HepG2 (cell line): ENCODE measurements at regions not wholly inside any gene's neighbourhood (a gene's known extent, or its start where the extent isn't known, plus 50 kb on each side); places are given as distances from the start of the nearest gene placed in this dataset.

ENCODE experiments used
- CEBPB ChIP-seq: IDR thresholded peaks from 2 replicates; pipeline ENCODE4 v1.6.1; 2011; ENCODE audit warnings: low read depth, low read length, improper control_type of control experiment, borderline replicate concordance
- CENPX ChIP-seq: sonication (generic); formaldehyde crosslinking; IDR thresholded peaks from 2 replicates; pipeline ENCODE4 v1.9.0; 2021; ENCODE audit warnings: mild to moderate bottlenecking, missing genetic modification reagents, moderate library complexity
- GLI4 ChIP-seq: sonication (generic); formaldehyde crosslinking; IDR thresholded peaks from 2 replicates; pipeline ENCODE4 v1.5.1; 2020; ENCODE audit warnings: missing genetic modification reagents, mild to moderate bottlenecking, moderate library complexity, borderline replicate concordance
- KLF12 ChIP-seq: sonication (generic); formaldehyde crosslinking; IDR thresholded peaks from 2 replicates; pipeline ENCODE4 v1.4.0; 2020; ENCODE audit warnings: missing genetic modification reagents, borderline replicate concordance
- RFX1 ChIP-seq: fragments of 450-650 bp; IDR thresholded peaks from 2 replicates; pipeline ENCODE4 v1.6.1; 2017
- SIN3A ChIP-seq: IDR thresholded peaks from 2 replicates; pipeline ENCODE4 v1.6.1; 2011; ENCODE audit warnings: low read depth, mild to moderate bottlenecking, control low read depth, low read length, borderline replicate concordance
- YY1 ChIP-seq: IDR thresholded peaks from 2 replicates; pipeline ENCODE4 v1.6.1; 2011; ENCODE audit warnings: low read length, low read depth, moderate library complexity, mild to moderate bottlenecking; ENCODE audit not compliant: insufficient read depth, insufficient replicate concordance
- TF ChIP-seq, protein P1 (sequence below): sonication (generic); formaldehyde crosslinking; IDR thresholded peaks from 2 replicates; pipeline ENCODE4 v1.5.0; 2020; ENCODE audit warnings: mild to moderate bottlenecking, missing genetic modification reagents, moderate library complexity
- TF ChIP-seq, protein P2 (sequence below): IDR thresholded peaks from 2 replicates; pipeline ENCODE4 v1.6.1; 2018; ENCODE audit warnings: missing genetic modification reagents
- TF ChIP-seq, protein P3 (sequence below): sonication (generic); formaldehyde crosslinking; IDR thresholded peaks from 2 replicates; pipeline ENCODE4 v1.8.0; 2022; ENCODE audit warnings: mild to moderate bottlenecking, missing genetic modification reagents, borderline replicate concordance
- TF ChIP-seq, protein P4 (sequence below): sonication (generic); formaldehyde crosslinking; IDR thresholded peaks from 2 replicates; pipeline ENCODE4 v1.8.1; 2023; ENCODE audit warnings: missing genetic modification reagents, inconsistent platforms, borderline replicate concordance
- TF ChIP-seq, protein P5 (sequence below), 2 experiments: sonication (generic) in 1 of 2; formaldehyde crosslinking in 1 of 2; IDR thresholded peaks; 2 replicates each; pipeline versions ENCODE4 v1.4.0 to v1.6.1; 2018 to 2020; ENCODE audit warnings: missing genetic modification reagents in 2 of 2, borderline replicate concordance in 1 of 2, low read depth in 1 of 2, mild to moderate bottlenecking in 1 of 2, missing biosample characterization in 1 of 2

DNA sequence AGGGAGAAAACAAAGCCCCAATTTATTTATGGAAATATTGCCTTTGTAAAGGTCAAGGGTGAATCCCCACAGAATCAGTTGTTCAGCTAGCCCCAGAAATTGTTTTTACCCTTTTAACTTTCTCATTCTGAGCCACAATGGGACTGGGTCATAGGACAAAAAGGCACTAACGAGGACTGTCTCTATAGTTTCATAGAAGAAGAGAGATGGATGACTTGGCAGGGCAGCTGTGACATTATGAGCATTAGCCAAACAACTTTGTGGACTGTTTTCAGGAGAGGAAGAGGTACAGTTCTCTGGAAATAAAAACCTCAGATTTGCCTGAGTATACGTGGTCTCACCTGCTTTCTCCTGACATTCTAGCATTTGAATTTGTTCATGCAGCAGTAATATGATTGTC is 1155.8 kb upstream of the CHAC2 start:
- TF ChIP-seq CENPX (CRISPR knock-in tag) (no peak), CEBPB (no peak), SIN3A (no peak), GLI4 (CRISPR knock-in tag) (no peak), KLF12 (CRISPR knock-in tag) (no peak), YY1 (no peak), RFX1 (no peak)
- TF ChIP-seq, protein P1, sequence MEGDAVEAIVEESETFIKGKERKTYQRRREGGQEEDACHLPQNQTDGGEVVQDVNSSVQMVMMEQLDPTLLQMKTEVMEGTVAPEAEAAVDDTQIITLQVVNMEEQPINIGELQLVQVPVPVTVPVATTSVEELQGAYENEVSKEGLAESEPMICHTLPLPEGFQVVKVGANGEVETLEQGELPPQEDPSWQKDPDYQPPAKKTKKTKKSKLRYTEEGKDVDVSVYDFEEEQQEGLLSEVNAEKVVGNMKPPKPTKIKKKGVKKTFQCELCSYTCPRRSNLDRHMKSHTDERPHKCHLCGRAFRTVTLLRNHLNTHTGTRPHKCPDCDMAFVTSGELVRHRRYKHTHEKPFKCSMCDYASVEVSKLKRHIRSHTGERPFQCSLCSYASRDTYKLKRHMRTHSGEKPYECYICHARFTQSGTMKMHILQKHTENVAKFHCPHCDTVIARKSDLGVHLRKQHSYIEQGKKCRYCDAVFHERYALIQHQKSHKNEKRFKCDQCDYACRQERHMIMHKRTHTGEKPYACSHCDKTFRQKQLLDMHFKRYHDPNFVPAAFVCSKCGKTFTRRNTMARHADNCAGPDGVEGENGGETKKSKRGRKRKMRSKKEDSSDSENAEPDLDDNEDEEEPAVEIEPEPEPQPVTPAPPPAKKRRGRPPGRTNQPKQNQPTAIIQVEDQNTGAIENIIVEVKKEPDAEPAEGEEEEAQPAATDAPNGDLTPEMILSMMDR (CRISPR knock-in tag), result no peak
- TF ChIP-seq, protein P2, sequence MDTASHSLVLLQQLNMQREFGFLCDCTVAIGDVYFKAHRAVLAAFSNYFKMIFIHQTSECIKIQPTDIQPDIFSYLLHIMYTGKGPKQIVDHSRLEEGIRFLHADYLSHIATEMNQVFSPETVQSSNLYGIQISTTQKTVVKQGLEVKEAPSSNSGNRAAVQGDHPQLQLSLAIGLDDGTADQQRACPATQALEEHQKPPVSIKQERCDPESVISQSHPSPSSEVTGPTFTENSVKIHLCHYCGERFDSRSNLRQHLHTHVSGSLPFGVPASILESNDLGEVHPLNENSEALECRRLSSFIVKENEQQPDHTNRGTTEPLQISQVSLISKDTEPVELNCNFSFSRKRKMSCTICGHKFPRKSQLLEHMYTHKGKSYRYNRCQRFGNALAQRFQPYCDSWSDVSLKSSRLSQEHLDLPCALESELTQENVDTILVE (CRISPR knock-in tag), result no peak
- TF ChIP-seq, protein P3, sequence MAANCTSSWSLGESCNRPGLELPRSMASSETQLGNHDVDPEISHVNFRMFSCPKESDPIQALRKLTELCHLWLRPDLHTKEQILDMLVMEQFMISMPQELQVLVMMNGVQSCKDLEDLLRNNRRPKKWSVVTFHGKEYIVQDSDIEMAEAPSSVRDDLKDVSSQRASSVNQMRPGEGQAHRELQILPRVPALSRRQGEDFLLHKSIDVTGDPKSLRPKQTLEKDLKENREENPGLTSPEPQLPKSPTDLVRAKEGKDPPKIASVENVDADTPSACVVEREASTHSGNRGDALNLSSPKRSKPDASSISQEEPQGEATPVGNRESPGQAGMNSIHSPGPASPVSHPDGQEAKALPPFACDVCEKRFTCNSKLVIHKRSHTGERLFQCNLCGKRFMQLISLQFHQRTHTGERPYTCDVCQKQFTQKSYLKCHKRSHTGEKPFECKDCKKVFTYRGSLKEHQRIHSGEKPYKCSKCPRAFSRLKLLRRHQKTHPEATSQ (CRISPR knock-in tag), result no peak
- TF ChIP-seq, protein P4, sequence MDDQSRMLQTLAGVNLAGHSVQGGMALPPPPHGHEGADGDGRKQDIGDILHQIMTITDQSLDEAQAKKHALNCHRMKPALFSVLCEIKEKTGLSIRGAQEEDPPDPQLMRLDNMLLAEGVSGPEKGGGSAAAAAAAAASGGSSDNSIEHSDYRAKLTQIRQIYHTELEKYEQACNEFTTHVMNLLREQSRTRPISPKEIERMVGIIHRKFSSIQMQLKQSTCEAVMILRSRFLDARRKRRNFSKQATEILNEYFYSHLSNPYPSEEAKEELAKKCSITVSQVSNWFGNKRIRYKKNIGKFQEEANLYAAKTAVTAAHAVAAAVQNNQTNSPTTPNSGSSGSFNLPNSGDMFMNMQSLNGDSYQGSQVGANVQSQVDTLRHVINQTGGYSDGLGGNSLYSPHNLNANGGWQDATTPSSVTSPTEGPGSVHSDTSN (CRISPR knock-in tag), result no peak
- TF ChIP-seq, protein P5, sequence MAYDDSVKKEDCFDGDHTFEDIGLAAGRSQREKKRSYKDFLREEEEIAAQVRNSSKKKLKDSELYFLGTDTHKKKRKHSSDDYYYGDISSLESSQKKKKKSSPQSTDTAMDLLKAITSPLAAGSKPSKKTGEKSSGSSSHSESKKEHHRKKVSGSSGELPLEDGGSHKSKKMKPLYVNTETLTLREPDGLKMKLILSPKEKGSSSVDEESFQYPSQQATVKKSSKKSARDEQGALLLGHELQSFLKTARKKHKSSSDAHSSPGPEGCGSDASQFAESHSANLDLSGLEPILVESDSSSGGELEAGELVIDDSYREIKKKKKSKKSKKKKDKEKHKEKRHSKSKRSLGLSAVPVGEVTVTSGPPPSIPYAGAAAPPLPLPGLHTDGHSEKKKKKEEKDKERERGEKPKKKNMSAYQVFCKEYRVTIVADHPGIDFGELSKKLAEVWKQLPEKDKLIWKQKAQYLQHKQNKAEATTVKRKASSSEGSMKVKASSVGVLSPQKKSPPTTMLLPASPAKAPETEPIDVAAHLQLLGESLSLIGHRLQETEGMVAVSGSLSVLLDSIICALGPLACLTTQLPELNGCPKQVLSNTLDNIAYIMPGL (CRISPR knock-in tag; IDR thresholded peaks at IDR 0.05; ENCODE audit: borderline replicate concordance in 1 of 2, low read depth in 1 of 2), result no peak
